ENCODE measurements at regions not wholly inside any gene's neighbourhood (a gene's known extent, or its start where the extent isn't known, plus 50 kb on each side); places are given as distances from the start of the nearest gene placed in this dataset.

- ATAC-seq = no peak
- Histone ChIP-seq H4K20me1 (ENCODE audit: insufficient read depth) (no peaks in the 10 kb centered on the region), H3K4me3 (replicated peaks in 1 of 2; ENCODE audit: low read depth in 1 of 2, low read length in 2 of 2) (no peak overlapping the region), H3K27ac (ENCODE audit: low read depth, low read length) (no peak overlapping the region), H2AFZ (ENCODE audit: low read depth, low read length, poor library complexity, severe bottlenecking) (no peak overlapping the region), H3K9me2 (ENCODE audit: insufficient read depth) (no peaks in the 10 kb centered on the region), H3K4me1 (ENCODE audit: control insufficient read depth in 1 of 2, insufficient read depth in 2 of 2, low read length in 2 of 2) (no peaks in the 10 kb centered on the region), H3K4me2 (ENCODE audit: low read length) (no peak overlapping the region), H3K27me3 (ENCODE audit: insufficient read depth, low read length) (no peaks in the 10 kb centered on the region), H3K9me3 (ENCODE audit: control insufficient read depth in 1 of 2, insufficient read depth in 1 of 2, low read depth in 1 of 2, low read length in 2 of 2) (no peaks in the 10 kb centered on the region), H3K79me2 (ENCODE audit: insufficient read depth, low read length) (no peaks in the 10 kb centered on the region), H3K9ac (ENCODE audit: low read length) (no peak overlapping the region), H3K36me3 (ENCODE audit: control insufficient read depth in 1 of 2, insufficient read depth in 2 of 2, low read length in 2 of 2) (no peaks in the 10 kb centered on the region)
- DNase-seq (ENCODE audit: low read depth, low spot score) = no peak
- intact Hi-C loops (cut with micrococcal nuclease) = no loop called here
- no peak for TF ChIP-seq ELF1 (IDR thresholded peaks at IDR 0.05; ENCODE audit: borderline replicate concordance, low read depth)
- no peak for TF ChIP-seq EGR1 (IDR thresholded peaks at IDR 0.05; ENCODE audit: low read depth)
- TF ChIP-seq FOSL1 (IDR thresholded peaks at IDR 0.05; ENCODE audit: low read depth) = no peak
- TF ChIP-seq CTCF (IDR thresholded peaks at IDR 0.05 in 2 of 3, conservative IDR thresholded peaks at IDR 0.05 in 1 of 3; ENCODE audit: borderline replicate concordance in 1 of 3, insufficient read depth in 1 of 3, low read depth in 2 of 3, low read length in 2 of 3) = no peak
- no peak for TF ChIP-seq ATF3 (IDR thresholded peaks at IDR 0.05)
- no peak for TF ChIP-seq CBX3 (IDR thresholded peaks at IDR 0.05; ENCODE audit: low read depth)
- TF ChIP-seq ZFX (IDR thresholded peaks at IDR 0.05) = no peak
- no peak for TF ChIP-seq POLR2A (IDR thresholded peaks at IDR 0.05; ENCODE audit: borderline replicate concordance, extremely low read depth, insufficient read depth, insufficient read length)
- RAD21 ChIA-PET (ENCODE audit: low non-redundant PET in 1 of 2, low total read pairs in 2 of 2, uncharacterized antibody in 2 of 2, unreplicated experiment in 2 of 2) = no interaction called here
- BruUV-seq (replicated peaks) = no TSS peak
- POLR2A ChIA-PET = no interaction called here
- CTCF ChIA-PET = no interaction called here
Measured at GRCh38 chr2:43099797-43100196, 126.6 kb downstream of the ZFP36L2 start.

- Histone ChIP-seq H3K9ac (ENCODE audit: low read length) (no peak overlapping the region), H3K4me2 (ENCODE audit: low read length) (no peak overlapping the region), H3K27me3 (ENCODE audit: insufficient read depth, low read length) (no peaks in the 10 kb centered on the region), H3K27ac (ENCODE audit: low read depth, low read length) (no peak overlapping the region), H3K79me2 (ENCODE audit: insufficient read depth, low read length) (no peaks in the 10 kb centered on the region), H2AFZ (ENCODE audit: low read depth, low read length, poor library complexity, severe bottlenecking) (no peak overlapping the region), H4K20me1 (ENCODE audit: insufficient read depth) (no peaks in the 10 kb centered on the region), H3K9me2 (ENCODE audit: insufficient read depth) (no peaks in the 10 kb centered on the region), H3K36me3 (ENCODE audit: control insufficient read depth in 1 of 2, insufficient read depth in 2 of 2, low read length in 2 of 2) (no peaks in the 10 kb centered on the region), H3K4me1 (ENCODE audit: control insufficient read depth in 1 of 2, insufficient read depth in 2 of 2, low read length in 2 of 2) (no peaks in the 10 kb centered on the region), H3K4me3 (replicated peaks in 1 of 2; ENCODE audit: low read depth in 1 of 2, low read length in 2 of 2) (no peak overlapping the region), H3K9me3 (ENCODE audit: control insufficient read depth in 1 of 2, insufficient read depth in 1 of 2, low read depth in 1 of 2, low read length in 2 of 2) (no peaks in the 10 kb centered on the region)
- TF ChIP-seq CEBPB (IDR thresholded peaks at IDR 0.05; ENCODE audit: low read depth) (no peak), CBX3 (IDR thresholded peaks at IDR 0.05; ENCODE audit: low read depth) (no peak), EGR1 (IDR thresholded peaks at IDR 0.05; ENCODE audit: low read depth) (no peak), RAD21 (IDR thresholded peaks at IDR 0.05; ENCODE audit: low read depth) (no peak), SIN3A (IDR thresholded peaks at IDR 0.05; ENCODE audit: low read depth) (no peak)
- ChIA-PET CTCF (no interaction called here), RAD21 (ENCODE audit: low non-redundant PET in 1 of 2, low total read pairs in 2 of 2, uncharacterized antibody in 2 of 2, unreplicated experiment in 2 of 2) (no interaction called here), POLR2A (no interaction called here)
- ATAC-seq (no peak), DNase-seq (ENCODE audit: low read depth, low spot score) (no peak)
- intact Hi-C loops (cut with micrococcal nuclease) = no loop called here
- no TSS peak for BruUV-seq (replicated peaks)
Measured at GRCh38 chr2:43098539-43098938, 127.9 kb downstream of the ZFP36L2 start.
